GM18517 (cell line): ENCODE measurements at regions not wholly inside any gene's neighbourhood (a gene's known extent, or its start where the extent isn't known, plus 50 kb on each side); places are given as distances from the start of the nearest gene placed in this dataset.
A peak's percentile ranks its signal among the peaks of the same experiment; 100 is the strongest.
"Not testable (repeated sequence)": the region's sequence is repeated elsewhere in the genome, so short reads cannot be mapped to it uniquely, and the experiment has no call there.

Experiments
- ATAC-seq: cut with Tn5 transposase; IDR thresholded peaks from one replicate; pipeline ENCODE4 v1.9.1; 2021; ENCODE audit warnings: mild to moderate bottlenecking, moderate library complexity; ENCODE audit not compliant: unreplicated experiment

GRCh38 chr13:24563087-24563486 is 50.5 kb upstream of the PARP4 start:
- no peak for ATAC-seq

- not testable (repeated sequence) for ATAC-seq
Observed at GRCh38 chr13:24563971-24564370, 51.4 kb upstream of the PARP4 start.

GRCh38 chr13:24564881-24565280 is 52.3 kb upstream of the PARP4 start:
- peak; percentile 61 for ATAC-seq

- not testable (repeated sequence) for ATAC-seq
Observed at GRCh38 chr13:24567593-24567992, 55.0 kb upstream of the PARP4 start.

GRCh38 chr13:24574847-24575246 is 62.3 kb upstream of the PARP4 start:
- ATAC-seq = no peak

GRCh38 chr13:24580315-24580714 is 67.7 kb upstream of the PARP4 start:
- not testable (repeated sequence) for ATAC-seq

GRCh38 chr13:24581578-24581977 is 69.0 kb upstream of the PARP4 start:
- not testable (repeated sequence) for ATAC-seq

GRCh38 chr13:24591697-24592096 is 79.1 kb upstream of the PARP4 start:
- not testable (repeated sequence) for ATAC-seq

- ATAC-seq = not testable (repeated sequence)
Observed at GRCh38 chr13:24597906-24598670, 82.1 kb upstream of the ATP12A start.

- not testable (repeated sequence) for ATAC-seq
Observed at GRCh38 chr13:24599019-24599791, 81.0 kb upstream of the ATP12A start.

GRCh38 chr13:24605923-24606372 is 74.3 kb upstream of the ATP12A start:
- peak; percentile 71 for ATAC-seq

GRCh38 chr13:24606486-24607170 is 73.6 kb upstream of the ATP12A start:
- ATAC-seq = no peak

GRCh38 chr13:24610956-24611355 is 69.3 kb upstream of the ATP12A start:
- no peak for ATAC-seq

GRCh38 chr13:24612726-24613125 is 67.5 kb upstream of the ATP12A start:
- ATAC-seq = no peak

GRCh38 chr13:24613128-24613527 is 67.1 kb upstream of the ATP12A start:
- no peak for ATAC-seq

GRCh38 chr13:24613755-24614154 is 66.5 kb upstream of the ATP12A start:
- no peak for ATAC-seq

- no peak for ATAC-seq
Observed at GRCh38 chr13:24614306-24615080, 65.7 kb upstream of the ATP12A start.

- no peak for ATAC-seq
Observed at GRCh38 chr13:24615114-24615513, 65.1 kb upstream of the ATP12A start.

- no peak for ATAC-seq
Observed at GRCh38 chr13:24615911-24616472, 64.2 kb upstream of the ATP12A start.

GRCh38 chr13:24616514-24616913 is 63.7 kb upstream of the ATP12A start:
- no peak for ATAC-seq
